Spleen (tissue), 7 donors: ENCODE measurements at regions not wholly inside any gene's neighbourhood (a gene's known extent, or its start where the extent isn't known, plus 50 kb on each side); places are given as distances from the start of the nearest gene placed in this dataset.

Experiments
- POLR2A ChIP-seq, 3 donors: fragments of 450-650 bp; IDR thresholded peaks; one replicate each; pipeline ENCODE4 v1.5.1; 2017; ENCODE audit warnings: antibody characterized with exemption in 3 of 3, mild to moderate bottlenecking in 1 of 3
- POLR2AphosphoS5 ChIP-seq, 3 donors: sonication (generic); formaldehyde crosslinking; IDR thresholded peaks; one replicate each; pipeline ENCODE4 v1.5.1; 2017; ENCODE audit warnings: antibody characterized with exemption in 3 of 3
- TF ChIP-seq, protein P1 (sequence below), 11 experiments: fragments of 200-600 bp in 7 of 11; fragments of 450-650 bp in 4 of 11; sonication (generic) in 4 of 11; IDR thresholded peaks in 8 of 11; conservative IDR thresholded peaks in 3 of 11; 1 replicate in 7 of 11; 2 replicates in 4 of 11; pipeline versions ENCODE4 v1.4.0 to v1.8.0; 2016 to 2021; ENCODE audit warnings: antibody characterized with exemption in 11 of 11, inconsistent platforms in 4 of 11, mild to moderate bottlenecking in 1 of 11
- donor health status: DM: no; HTN: no; CAD: no; lungs with moderate emphysema.
- donor health status: DM: no; HTN: no; CAD: no.
- donor health status: DM: no; HTN: no; CAD: no.

DNA sequence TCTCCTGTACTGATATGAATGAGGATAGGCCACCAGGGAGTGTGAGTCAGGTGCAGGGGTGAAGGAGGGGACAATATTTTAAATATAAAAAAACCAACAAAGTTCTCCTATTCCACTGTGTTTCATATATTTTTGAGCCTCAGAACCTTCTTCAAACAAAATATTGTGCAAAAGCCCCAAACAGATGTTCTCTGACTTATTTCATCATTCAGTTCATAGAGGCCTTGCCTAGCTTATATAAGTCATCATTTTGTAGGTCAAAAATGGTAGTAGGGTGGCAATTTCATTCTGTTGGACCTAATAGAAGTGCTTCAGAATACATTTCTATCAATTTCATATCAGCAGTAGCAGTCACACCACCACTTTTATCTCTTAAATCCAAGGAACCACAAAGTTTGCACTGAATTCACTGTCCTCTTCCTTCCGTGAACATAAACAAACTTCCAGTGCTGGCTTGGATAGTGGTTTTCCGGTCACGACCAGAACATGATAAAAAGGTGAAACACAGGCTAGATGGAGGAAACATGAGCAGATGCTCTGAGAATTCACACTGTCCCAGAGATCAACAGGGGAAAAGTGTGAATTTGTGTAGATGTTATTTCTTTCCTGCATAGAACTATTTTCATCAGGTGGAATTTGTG lies 99.1 kb downstream of the EN1 start:
- TF ChIP-seq, protein P1, sequence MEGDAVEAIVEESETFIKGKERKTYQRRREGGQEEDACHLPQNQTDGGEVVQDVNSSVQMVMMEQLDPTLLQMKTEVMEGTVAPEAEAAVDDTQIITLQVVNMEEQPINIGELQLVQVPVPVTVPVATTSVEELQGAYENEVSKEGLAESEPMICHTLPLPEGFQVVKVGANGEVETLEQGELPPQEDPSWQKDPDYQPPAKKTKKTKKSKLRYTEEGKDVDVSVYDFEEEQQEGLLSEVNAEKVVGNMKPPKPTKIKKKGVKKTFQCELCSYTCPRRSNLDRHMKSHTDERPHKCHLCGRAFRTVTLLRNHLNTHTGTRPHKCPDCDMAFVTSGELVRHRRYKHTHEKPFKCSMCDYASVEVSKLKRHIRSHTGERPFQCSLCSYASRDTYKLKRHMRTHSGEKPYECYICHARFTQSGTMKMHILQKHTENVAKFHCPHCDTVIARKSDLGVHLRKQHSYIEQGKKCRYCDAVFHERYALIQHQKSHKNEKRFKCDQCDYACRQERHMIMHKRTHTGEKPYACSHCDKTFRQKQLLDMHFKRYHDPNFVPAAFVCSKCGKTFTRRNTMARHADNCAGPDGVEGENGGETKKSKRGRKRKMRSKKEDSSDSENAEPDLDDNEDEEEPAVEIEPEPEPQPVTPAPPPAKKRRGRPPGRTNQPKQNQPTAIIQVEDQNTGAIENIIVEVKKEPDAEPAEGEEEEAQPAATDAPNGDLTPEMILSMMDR (IDR thresholded peaks at IDR 0.05 in 8 of 11, conservative IDR thresholded peaks at IDR 0.05 in 3 of 11) = no peak
- TF ChIP-seq POLR2AphosphoS5 (IDR thresholded peaks at IDR 0.05) (no peak), POLR2A (IDR thresholded peaks at IDR 0.05) (no peak)
